ENCODE measurements at regions not wholly inside any gene's neighbourhood (a gene's known extent, or its start where the extent isn't known, plus 50 kb on each side); places are given as distances from the start of the nearest gene placed in this dataset.

GRCh38 chr1:198977909-198978308 is 339.1 kb downstream of the PTPRC start:
- Histone ChIP-seq H3K27me3 (ENCODE audit: control insufficient read depth, insufficient read depth) (no peaks in the 10 kb centered on the region), H3K9me3 (ENCODE audit: control insufficient read depth, low read length) (no peaks in the 10 kb centered on the region), H3K4me1 (ENCODE audit: control insufficient read depth, insufficient read depth, low read length) (no peaks in the 10 kb centered on the region), H3K4me3 (ENCODE audit: low read length) (no peak overlapping the region), H3K27ac (ENCODE audit: low read length) (no peak overlapping the region)
- DNase-seq (no peak), ATAC-seq (no peak)
- intact Hi-C loops (cut with DNase I): no loop called here
- 95% methylated on average over 1 of the region's 1 CpG for WGBS

- H3K4me1 ChIP-seq (ENCODE audit: control insufficient read depth, insufficient read depth, low read length): no peaks in the 10 kb centered on the region
- no peak for ATAC-seq
Observed at GRCh38 chr1:198978523-198978922, 339.7 kb downstream of the PTPRC start.

GRCh38 chr1:198986036-198986435 is 347.2 kb downstream of the PTPRC start:
- Histone ChIP-seq H3K9me3 (ENCODE audit: control insufficient read depth, low read length) (no peaks in the 10 kb centered on the region), H3K27ac (ENCODE audit: low read length) (no peak overlapping the region), H3K27me3 (ENCODE audit: control insufficient read depth, insufficient read depth) (no peaks in the 10 kb centered on the region), H3K4me3 (ENCODE audit: low read length) (no peak overlapping the region), H3K4me1 (ENCODE audit: control insufficient read depth, insufficient read depth, low read length) (no peaks in the 10 kb centered on the region)
- ATAC-seq (no peak), DNase-seq (no peak)
- intact Hi-C loops (cut with DNase I): no loop called here
- WGBS: 91% methylated on average over 2 of the region's 2 CpGs

More at GRCh38 chr1:198978523-198978922, 339.7 kb downstream of the PTPRC start:
- DNase-seq: no peak
- no peak overlapping the region for H3K27ac ChIP-seq (ENCODE audit: low read length)
- no peak overlapping the region for H3K4me3 ChIP-seq (ENCODE audit: low read length)
- intact Hi-C loops (cut with DNase I): no loop called here
- no peaks in the 10 kb centered on the region for H3K27me3 ChIP-seq (ENCODE audit: control insufficient read depth, insufficient read depth)
- 74% methylated on average over 1 of the region's 1 CpG for WGBS
- H3K9me3 ChIP-seq (ENCODE audit: control insufficient read depth, low read length): no peaks in the 10 kb centered on the region

GRCh38 chr1:198986442-198986841 is 347.6 kb downstream of the PTPRC start:
- H3K27ac ChIP-seq (ENCODE audit: low read length): no peak overlapping the region
- WGBS: 68% methylated on average over 1 of the region's 1 CpG
- DNase-seq: no peak
- no peak for ATAC-seq
- no peaks in the 10 kb centered on the region for H3K4me1 ChIP-seq (ENCODE audit: control insufficient read depth, insufficient read depth, low read length)
- intact Hi-C loops (cut with DNase I): no loop called here
- no peak overlapping the region for H3K4me3 ChIP-seq (ENCODE audit: low read length)
- no peaks in the 10 kb centered on the region for H3K27me3 ChIP-seq (ENCODE audit: control insufficient read depth, insufficient read depth)
- H3K9me3 ChIP-seq (ENCODE audit: control insufficient read depth, low read length): no peaks in the 10 kb centered on the region

- no peak for ATAC-seq
- Histone ChIP-seq H3K9me3 (ENCODE audit: control insufficient read depth, low read length) (no peaks in the 10 kb centered on the region), H3K4me1 (ENCODE audit: control insufficient read depth, insufficient read depth, low read length) (no peaks in the 10 kb centered on the region), H3K27ac (ENCODE audit: low read length) (no peak overlapping the region), H3K27me3 (ENCODE audit: control insufficient read depth, insufficient read depth) (no peaks in the 10 kb centered on the region), H3K4me3 (ENCODE audit: low read length) (no peak overlapping the region)
- no peak for DNase-seq
- intact Hi-C loops (cut with DNase I): no loop called here
Observed at GRCh38 chr1:199002661-199003060, 363.8 kb downstream of the PTPRC start.

GRCh38 chr1:199007423-199007822 is 368.6 kb downstream of the PTPRC start:
- DNase-seq: no peak
- WGBS: 90% methylated on average over 2 of the region's 2 CpGs
- H3K27ac ChIP-seq (ENCODE audit: low read length): no peak overlapping the region

GRCh38 chr1:199009447-199009846 is 370.6 kb downstream of the PTPRC start:
- 7% methylated on average over 5 of the region's 5 CpGs for WGBS
- Histone ChIP-seq H3K4me3 (ENCODE audit: low read length) (no peak overlapping the region), H3K4me1 (ENCODE audit: control insufficient read depth, insufficient read depth, low read length) (no peaks in the 10 kb centered on the region), H3K9me3 (ENCODE audit: control insufficient read depth, low read length) (no peaks in the 10 kb centered on the region), H3K27me3 (ENCODE audit: control insufficient read depth, insufficient read depth) (no peaks in the 10 kb centered on the region), H3K27ac (ENCODE audit: low read length) (no peak overlapping the region)
- DNase-seq (no peak), ATAC-seq (no peak)
- intact Hi-C loops (cut with DNase I): no loop called here

More at GRCh38 chr1:199007423-199007822, 368.6 kb downstream of the PTPRC start:
- no peaks in the 10 kb centered on the region for H3K4me1 ChIP-seq (ENCODE audit: control insufficient read depth, insufficient read depth, low read length)
- H3K4me3 ChIP-seq (ENCODE audit: low read length): no peak overlapping the region
- ATAC-seq: no peak
- intact Hi-C loops (cut with DNase I): no loop called here
- H3K27me3 ChIP-seq (ENCODE audit: control insufficient read depth, insufficient read depth): no peaks in the 10 kb centered on the region
- no peaks in the 10 kb centered on the region for H3K9me3 ChIP-seq (ENCODE audit: control insufficient read depth, low read length)

- intact Hi-C loops (cut with DNase I): no loop called here
- Histone ChIP-seq H3K27ac (ENCODE audit: low read length) (no peak overlapping the region), H3K9me3 (ENCODE audit: control insufficient read depth, low read length) (no peaks in the 10 kb centered on the region), H3K27me3 (ENCODE audit: control insufficient read depth, insufficient read depth) (no peaks in the 10 kb centered on the region), H3K4me3 (ENCODE audit: low read length) (no peak overlapping the region), H3K4me1 (ENCODE audit: control insufficient read depth, insufficient read depth, low read length) (no peaks in the 10 kb centered on the region)
- ATAC-seq (no peak), DNase-seq (no peak)
- WGBS: 59% methylated on average over 4 of the region's 4 CpGs
Observed at GRCh38 chr1:199010492-199010891, 371.7 kb downstream of the PTPRC start.

- H3K27me3 ChIP-seq (ENCODE audit: control insufficient read depth, insufficient read depth): no peaks in the 10 kb centered on the region
- H3K27ac ChIP-seq (ENCODE audit: low read length): no peak overlapping the region
- WGBS: 69% methylated on average over 2 of the region's 2 CpGs
- H3K4me3 ChIP-seq (ENCODE audit: low read length): no peak overlapping the region
- ATAC-seq (no peak), DNase-seq (no peak)
- intact Hi-C loops (cut with DNase I): no loop called here
- no peaks in the 10 kb centered on the region for H3K4me1 ChIP-seq (ENCODE audit: control insufficient read depth, insufficient read depth, low read length)
- no peaks in the 10 kb centered on the region for H3K9me3 ChIP-seq (ENCODE audit: control insufficient read depth, low read length)
Observed at GRCh38 chr1:199010933-199011332, 372.1 kb downstream of the PTPRC start.

- 88% methylated on average over 2 of the region's 2 CpGs for WGBS
- intact Hi-C loops (cut with DNase I): no loop called here
- H3K9me3 ChIP-seq (ENCODE audit: control insufficient read depth, low read length): no peaks in the 10 kb centered on the region
- no peak overlapping the region for H3K27ac ChIP-seq (ENCODE audit: low read length)
- H3K27me3 ChIP-seq (ENCODE audit: control insufficient read depth, insufficient read depth): no peaks in the 10 kb centered on the region
- ATAC-seq (no peak), DNase-seq (no peak)
- no peaks in the 10 kb centered on the region for H3K4me1 ChIP-seq (ENCODE audit: control insufficient read depth, insufficient read depth, low read length)
- H3K4me3 ChIP-seq (ENCODE audit: low read length): no peak overlapping the region
Observed at GRCh38 chr1:199015799-199016198, 377.0 kb downstream of the PTPRC start.

- Histone ChIP-seq H3K27ac (ENCODE audit: low read length) (no peak overlapping the region), H3K4me1 (ENCODE audit: control insufficient read depth, insufficient read depth, low read length) (no peaks in the 10 kb centered on the region), H3K9me3 (ENCODE audit: control insufficient read depth, low read length) (no peaks in the 10 kb centered on the region), H3K4me3 (ENCODE audit: low read length) (no peak overlapping the region), H3K27me3 (ENCODE audit: control insufficient read depth, insufficient read depth) (no peaks in the 10 kb centered on the region)
- no peak for DNase-seq
- intact Hi-C loops (cut with DNase I): no loop called here
- ATAC-seq: no peak
- 93% methylated on average over 2 of the region's 2 CpGs for WGBS
Observed at GRCh38 chr1:199018471-199019135, 379.8 kb downstream of the PTPRC start.

GRCh38 chr1:199020051-199020450 is 381.2 kb downstream of the PTPRC start:
- Histone ChIP-seq H3K27ac (ENCODE audit: low read length) (no peak overlapping the region), H3K4me3 (ENCODE audit: low read length) (no peak overlapping the region), H3K9me3 (ENCODE audit: control insufficient read depth, low read length) (no peaks in the 10 kb centered on the region), H3K27me3 (ENCODE audit: control insufficient read depth, insufficient read depth) (no peaks in the 10 kb centered on the region), H3K4me1 (ENCODE audit: control insufficient read depth, insufficient read depth, low read length) (no peaks in the 10 kb centered on the region)
- intact Hi-C loops (cut with DNase I): no loop called here
- DNase-seq (no peak), ATAC-seq (no peak)
- 80% methylated on average over 2 of the region's 2 CpGs for WGBS

Data from right cardiac atrium (tissue), 5 donors.